ENCODE measurements at regions not wholly inside any gene's neighbourhood (a gene's known extent, or its start where the extent isn't known, plus 50 kb on each side); places are given as distances from the start of the nearest gene placed in this dataset.

- Mint-ChIP-seq H3K36me3 (ENCODE audit: insufficient read depth) (no peaks in the 10 kb centered on the region), H3K27ac (no peak overlapping the region), H3K27me3 (peaks cover 57% of the 10 kb centered on the region), H3K9me3 (ENCODE audit: low read depth) (no peaks in the 10 kb centered on the region), H3K4me1 (ENCODE audit: low read depth) (peaks cover 1% of the 10 kb centered on the region), H3K4me3 (ENCODE audit: low read depth) (no peak overlapping the region)
- DNase-seq (ENCODE audit: low spot score, unreplicated experiment) = no peak
- TF ChIP-seq CTCF (IDR thresholded peaks at IDR 0.05; ENCODE audit: unreplicated experiment) = no peak
These were observed 316.6 kb downstream of the FOXL1 start for GRCh38 chr16:86894925-86895324.

- DNase-seq (ENCODE audit: low spot score, unreplicated experiment) = no peak
- Mint-ChIP-seq H3K27ac (no peak overlapping the region), H3K4me1 (ENCODE audit: low read depth) (peaks cover 1% of the 10 kb centered on the region), H3K4me3 (ENCODE audit: low read depth) (no peak overlapping the region), H3K27me3 (peaks cover 59% of the 10 kb centered on the region), H3K36me3 (ENCODE audit: insufficient read depth) (no peaks in the 10 kb centered on the region), H3K9me3 (ENCODE audit: low read depth) (no peaks in the 10 kb centered on the region)
- TF ChIP-seq CTCF (IDR thresholded peaks at IDR 0.05; ENCODE audit: unreplicated experiment) = no peak
These were observed 317.3 kb downstream of the FOXL1 start for GRCh38 chr16:86895606-86896005.

GRCh38 chr16:86896976-86897375 is 318.6 kb downstream of the FOXL1 start:
- Mint-ChIP-seq H3K27ac (no peak overlapping the region), H3K9me3 (ENCODE audit: low read depth) (no peaks in the 10 kb centered on the region), H3K4me1 (ENCODE audit: low read depth) (peaks cover 9% of the 10 kb centered on the region), H3K4me3 (ENCODE audit: low read depth) (no peak overlapping the region), H3K27me3 (peaks cover 63% of the 10 kb centered on the region), H3K36me3 (ENCODE audit: insufficient read depth) (no peaks in the 10 kb centered on the region)
- no peak for TF ChIP-seq CTCF (IDR thresholded peaks at IDR 0.05; ENCODE audit: unreplicated experiment)
- DNase-seq (ENCODE audit: low spot score, unreplicated experiment) = no peak

GRCh38 chr16:86897486-86897885 is 319.1 kb downstream of the FOXL1 start:
- H3K4me3 Mint-ChIP-seq (ENCODE audit: low read depth) = no peak overlapping the region
- no peak for DNase-seq (ENCODE audit: low spot score, unreplicated experiment)
- H3K9me3 Mint-ChIP-seq (ENCODE audit: low read depth) = no peaks in the 10 kb centered on the region
- no peak overlapping the region for H3K27ac Mint-ChIP-seq
- no peaks in the 10 kb centered on the region for H3K36me3 Mint-ChIP-seq (ENCODE audit: insufficient read depth)
- H3K4me1 Mint-ChIP-seq (ENCODE audit: low read depth) = peaks cover 9% of the 10 kb centered on the region
- H3K27me3 Mint-ChIP-seq = peaks cover 62% of the 10 kb centered on the region
- no peak for TF ChIP-seq CTCF (IDR thresholded peaks at IDR 0.05; ENCODE audit: unreplicated experiment)

GRCh38 chr16:86898386-86898785 is 320.0 kb downstream of the FOXL1 start:
- Mint-ChIP-seq H3K27ac (no peak overlapping the region), H3K4me1 (ENCODE audit: low read depth) (peaks cover 9% of the 10 kb centered on the region), H3K36me3 (ENCODE audit: insufficient read depth) (no peaks in the 10 kb centered on the region), H3K27me3 (peaks cover 61% of the 10 kb centered on the region), H3K4me3 (ENCODE audit: low read depth) (no peak overlapping the region), H3K9me3 (ENCODE audit: low read depth) (no peaks in the 10 kb centered on the region)
- no peak for DNase-seq (ENCODE audit: low spot score, unreplicated experiment)
- TF ChIP-seq CTCF (IDR thresholded peaks at IDR 0.05; ENCODE audit: unreplicated experiment) = no peak
